Adrenal gland (tissue), 9 donors: ENCODE measurements at regions not wholly inside any gene's neighbourhood (a gene's known extent, or its start where the extent isn't known, plus 50 kb on each side); places are given as distances from the start of the nearest gene placed in this dataset.

Source experiments
- DNase-seq, 7 donors: peaks; one replicate each; pipeline ENCODE4 v3.0.0-alpha.2; 2019 to 2020
- H3K27ac ChIP-seq, 5 donors: fragments of 200-600 bp; sonication (generic) in 4 of 5; 1 replicate in 3 of 5; 2 replicates in 2 of 5; pipeline versions ENCODE4 v1.5.1 to v1.8.0; 2016 to 2020; ENCODE audit warnings: mild to moderate bottlenecking in 1 of 5
- H3K27me3 ChIP-seq: fragments of 200-600 bp; 2 replicates; pipeline ENCODE4 v1.8.0; 2021
- H3K36me3 ChIP-seq, 2 donors: fragments of 200-600 bp; replicated peaks in 1 of 2; 1 replicate in 1 of 2; 2 replicates in 1 of 2; pipeline versions ENCODE4 v1.5.1 to v1.8.0; 2018 to 2022
- H3K4me1 ChIP-seq, 2 donors: fragments of 200-600 bp; replicated peaks in 1 of 2; 1 replicate in 1 of 2; 2 replicates in 1 of 2; pipeline versions ENCODE4 v1.5.1 to v1.8.0; 2018 to 2021
- H3K4me3 ChIP-seq, 4 donors: fragments of 200-600 bp; sonication (generic) in 3 of 4; one replicate each; pipeline ENCODE4 v1.5.1; 2016 to 2018
- H3K9me3 ChIP-seq, 3 donors: fragments of 200-600 bp; sonication (generic) in 1 of 3; replicated peaks in 1 of 3; 1 replicate in 2 of 3; 2 replicates in 1 of 3; pipeline versions ENCODE4 v1.5.1 to v1.8.0; 2016 to 2021
- CTCF ChIP-seq, 6 experiments: fragments of 450-650 bp in 4 of 6; fragments of 200-600 bp in 2 of 6; sonication (generic) in 1 of 6; IDR thresholded peaks; 1 replicate in 5 of 6; 2 replicates in 1 of 6; pipeline versions ENCODE4 v1.5.1 to v1.8.0; 2016 to 2021; ENCODE audit warnings: antibody characterized with exemption in 6 of 6, mild to moderate bottlenecking in 2 of 6, moderate library complexity in 1 of 6
- POLR2A ChIP-seq, 2 donors: fragments of 450-650 bp; IDR thresholded peaks; one replicate each; pipeline ENCODE4 v1.6.1; 2017; ENCODE audit warnings: antibody characterized with exemption in 2 of 2, mild to moderate bottlenecking in 2 of 2, moderate library complexity in 1 of 2
- WGBS, 4 donors: extraction: QIAGEN DNeasy Blood & Tissue Kit in 2 of 4; methylation state at CpG; one replicate each; pipeline versions ENCODE4 v1.1.5 to v1.1.7; 2013 to 2017; 5-methylcytosine and 5-hydroxymethylcytosine counted together
- intact Hi-C, 2 donors: fragments of 100-400 bp; cut with DNase I; formaldehyde crosslinking; loops; one replicate each; pipeline versions ENCODE4 v1.14.1 to v1.15.0; 2022 to 2023
- donor health status: healthy with polysubstance abuse.
- donor health status: Bipolar disorder and iron deficiency.
- donor health status: DM: yes; HTN: yes; CAD: no.
- donor health status: DM: no; HTN: no; CAD: no.
- donor health status: DM: no; HTN: no; CAD: no.

GRCh38 chr5:54862036-54862435, 123.4 kb downstream of the ESM1 start:
- no peaks in the 10 kb centered on the region for H3K36me3 ChIP-seq
- no peaks in the 10 kb centered on the region for H3K9me3 ChIP-seq
- H3K4me1 ChIP-seq, result no peaks in the 10 kb centered on the region
- DNase-seq, result no peak
- TF ChIP-seq POLR2A (IDR thresholded peaks at IDR 0.05) (no peak), CTCF (IDR thresholded peaks at IDR 0.05) (no peak)
- H3K4me3 ChIP-seq, result no peak overlapping the region
- no peak overlapping the region for H3K27ac ChIP-seq
- 65 to 80% (median 73%) methylated on average over 7 of the region's 7 CpGs for WGBS, 4 donors
- no peaks in the 10 kb centered on the region for H3K27me3 ChIP-seq
- intact Hi-C loops, result no loop called here

GRCh38 chr5:54861212-54861894, 124.0 kb downstream of the ESM1 start:
- no peaks in the 10 kb centered on the region for H3K9me3 ChIP-seq
- H3K27me3 ChIP-seq, result no peaks in the 10 kb centered on the region
- WGBS, 4 donors, result 53 to 62% (median 61%) methylated on average over 5 of the region's 5 CpGs
- no peak for DNase-seq
- no peak for TF ChIP-seq CTCF (IDR thresholded peaks at IDR 0.05)
- no peak for TF ChIP-seq POLR2A (IDR thresholded peaks at IDR 0.05)
- intact Hi-C loops, result no loop called here
- no peak overlapping the region for H3K27ac ChIP-seq
- H3K4me1 ChIP-seq, result no peaks in the 10 kb centered on the region
- H3K4me3 ChIP-seq, result no peak overlapping the region
- H3K36me3 ChIP-seq, result no peaks in the 10 kb centered on the region

GRCh38 chr5:54860321-54860720, 125.1 kb downstream of the ESM1 start:
- intact Hi-C loops, result no loop called here
- TF ChIP-seq POLR2A (IDR thresholded peaks at IDR 0.05), result no peak

GRCh38 chr5:54859316-54859715, 126.1 kb downstream of the ESM1 start:
- DNase-seq, result no peak
- TF ChIP-seq POLR2A (IDR thresholded peaks at IDR 0.05) (no peak), CTCF (IDR thresholded peaks at IDR 0.05) (no peak)
- no peaks in the 10 kb centered on the region for H3K27me3 ChIP-seq
- no peaks in the 10 kb centered on the region for H3K4me1 ChIP-seq
- H3K27ac ChIP-seq, result no peak overlapping the region
- H3K9me3 ChIP-seq, result no peaks in the 10 kb centered on the region
- H3K4me3 ChIP-seq, result no peak overlapping the region
- intact Hi-C loops, result no loop called here
- no peaks in the 10 kb centered on the region for H3K36me3 ChIP-seq

More at GRCh38 chr5:54860321-54860720, 125.1 kb downstream of the ESM1 start:
- DNase-seq, result no peak
- H3K9me3 ChIP-seq, result no peaks in the 10 kb centered on the region
- H3K27me3 ChIP-seq, result no peaks in the 10 kb centered on the region
- no peaks in the 10 kb centered on the region for H3K4me1 ChIP-seq
- no peaks in the 10 kb centered on the region for H3K36me3 ChIP-seq
- H3K27ac ChIP-seq, result no peak overlapping the region
- H3K4me3 ChIP-seq, result no peak overlapping the region
- WGBS, 4 donors, result 50 to 74% (median 57%) methylated on average over 2 of the region's 2 CpGs
